Motor neuron (in vitro differentiated cells): ENCODE measurements at regions not wholly inside any gene's neighbourhood (a gene's known extent, or its start where the extent isn't known, plus 50 kb on each side); places are given as distances from the start of the nearest gene placed in this dataset.

Source experiments
- ATAC-seq, 8 experiments: fragments of 200-7000 bp; cut with Tn5 transposase; replicated peaks in 6 of 8; 2 replicates each; pipeline ENCODE4 v1.8.0; 2021; ENCODE audit warnings: mild to moderate bottlenecking in 8 of 8, moderate library complexity in 8 of 8
- H3K27ac ChIP-seq, 2 donors: fragments of 250-450 bp; sonication (Bioruptor Pico); 2 replicates each; pipeline ENCODE4 v1.9.0; 2021; ENCODE audit warnings: antibody characterized with exemption in 2 of 2, mild to moderate bottlenecking in 2 of 2, moderate library complexity in 1 of 2
- H3K4me1 ChIP-seq, 2 donors: fragments of 250-450 bp; sonication (Bioruptor Pico); replicated peaks in 1 of 2; 2 replicates each; pipeline ENCODE4 v1.6.1; 2021; ENCODE audit warnings: antibody characterized with exemption in 2 of 2, mild to moderate bottlenecking in 2 of 2, moderate library complexity in 1 of 2
- H3K4me3 ChIP-seq, 5 donors: fragments of 250-450 bp; sonication (Bioruptor Pico); 2 replicates each; pipeline ENCODE4 v1.9.0; 2021; ENCODE audit warnings: antibody characterized with exemption in 5 of 5, mild to moderate bottlenecking in 5 of 5, moderate library complexity in 4 of 5
- WGBS, 10 experiments: fragments of 450-650 bp; shearing (Covaris generic); methylation state at CpG; one replicate each; pipeline ENCODE4 v1.0.0; 2022; 5-methylcytosine and 5-hydroxymethylcytosine counted together
- in situ Hi-C, 9 experiments: fragments of 400-800 bp; cut with MboI; loops; one replicate each; pipeline ENCODE4 v1.15.0; 2021; ENCODE audit warnings: low sequenced_read_pairs in 9 of 9, low pct_unique_long_range_greater_than_20kb in 2 of 9; ENCODE audit not compliant: unreplicated experiment in 9 of 9

DNA sequence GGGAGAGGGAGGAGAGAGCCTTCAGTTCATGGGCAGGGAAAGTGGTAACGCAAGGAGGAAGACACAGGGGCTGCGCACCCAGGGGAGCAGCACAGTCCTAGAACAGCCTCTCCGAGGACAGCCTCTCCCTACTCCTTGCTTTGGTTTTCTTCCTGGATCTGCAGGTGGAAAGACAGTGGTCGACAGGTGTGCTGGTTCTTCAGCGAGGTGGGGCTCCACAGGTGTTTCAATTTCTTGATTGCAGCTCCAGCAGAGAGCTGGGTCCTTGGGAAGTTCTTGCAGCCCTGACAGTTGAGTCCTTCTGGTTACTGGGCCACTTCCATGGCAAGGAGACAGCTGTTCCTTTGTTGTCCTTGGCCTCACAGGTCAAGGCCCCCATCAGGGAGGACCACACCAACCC lies 220.7 kb upstream of the NR2F2 start:
- Histone ChIP-seq H3K4me1 (no peaks in the 10 kb centered on the region), H3K27ac (no peak overlapping the region), H3K4me3 (no peak overlapping the region)
- 30 to 100% (median 94%) methylated on average over 2 to 4 of the region's 5 CpGs; no CpG with 5 or more reads in 6 of the 10 experiments for WGBS, 10 experiments
- in situ Hi-C loops: no loop called here
- no peak for ATAC-seq

DNA sequence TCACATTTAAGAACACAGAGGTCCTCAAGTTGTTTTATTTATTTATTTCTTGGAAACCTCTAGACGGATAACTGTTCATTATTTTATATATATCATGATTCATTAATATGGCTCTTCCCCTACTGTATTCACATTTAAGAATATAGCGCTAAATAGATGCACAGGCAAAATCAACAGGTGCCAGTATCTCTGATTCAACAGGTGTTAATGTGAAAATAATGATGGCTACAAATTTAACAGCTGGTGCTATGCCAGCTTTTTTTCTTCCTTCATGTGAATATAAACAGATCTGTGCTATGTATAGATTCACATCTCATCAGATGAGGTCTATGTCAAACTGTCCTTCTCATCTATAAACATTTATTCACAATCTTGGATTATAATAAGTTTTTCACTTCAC lies 218.5 kb upstream of the NR2F2 start:
- in situ Hi-C loops: no loop called here
- Histone ChIP-seq H3K4me1 (no peaks in the 10 kb centered on the region), H3K27ac (no peak overlapping the region), H3K4me3 (no peak overlapping the region)
- ATAC-seq: no peak
- WGBS, 10 experiments: 50 to 100% (median 97%) methylated on average over 1 to 2 of the region's 2 CpGs; no CpG with 5 or more reads in 2 of the 10 experiments

DNA sequence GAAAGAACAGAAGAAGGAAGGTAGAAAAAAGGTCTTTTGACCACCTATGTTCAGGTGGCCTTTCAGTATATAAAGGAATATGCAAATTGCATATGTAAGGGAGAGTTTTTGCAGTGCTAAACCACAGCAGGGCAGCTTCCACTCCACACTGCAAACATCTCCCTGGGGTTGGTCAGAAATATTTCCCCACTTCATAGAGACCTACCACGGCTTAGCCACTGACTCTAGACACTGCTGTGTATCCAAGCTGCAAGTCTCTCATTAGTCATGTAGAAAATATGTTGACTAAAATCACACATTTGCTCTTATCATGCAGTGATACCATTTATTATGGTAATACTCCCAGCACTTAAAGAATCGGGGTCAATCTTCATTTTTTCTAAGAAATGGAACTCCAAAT lies 214.9 kb upstream of the NR2F2 start:
- whole genome bisulfite sequencing, 10 experiments: 33 to 100% (median 92%) methylated on average over 1 to 2 of the region's 2 CpGs; no CpG with 5 or more reads in 5 of the 10 experiments
- H3K27ac ChIP-seq: no peak overlapping the region
- peaks cover 0 to 2% of the 10 kb centered on the region in 2 donors for H3K4me1 ChIP-seq
- no peak for ATAC-seq
- H3K4me3 ChIP-seq: no peak overlapping the region
- in situ Hi-C loops: no loop called here

DNA sequence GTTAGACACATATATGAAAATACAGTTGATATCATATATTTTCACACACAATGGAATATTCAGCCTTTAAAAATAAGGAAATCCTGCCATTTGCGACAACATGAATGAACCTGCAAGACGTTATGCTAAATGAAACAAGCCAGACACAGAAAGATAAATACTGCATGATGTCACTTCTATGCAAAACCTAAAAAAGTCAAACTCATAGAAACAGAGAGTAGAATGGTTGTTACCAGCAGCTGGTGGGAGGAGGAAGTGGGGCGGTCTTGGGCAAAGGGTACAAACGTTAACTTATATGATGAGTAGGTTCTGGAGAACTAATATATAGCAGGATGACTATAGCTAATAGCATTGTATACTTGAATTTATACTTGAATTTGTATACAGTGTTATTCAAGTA lies 213.2 kb upstream of the NR2F2 start:
- 42 to 96% (median 78%) methylated on average over 2 to 4 of the region's 4 CpGs for WGBS, 10 experiments
- no peak for ATAC-seq
- no peak overlapping the region for H3K27ac ChIP-seq
- in situ Hi-C loops: no loop called here
- peaks cover 0 to 4% of the 10 kb centered on the region in 2 donors for H3K4me1 ChIP-seq
- no peak overlapping the region for H3K4me3 ChIP-seq

DNA sequence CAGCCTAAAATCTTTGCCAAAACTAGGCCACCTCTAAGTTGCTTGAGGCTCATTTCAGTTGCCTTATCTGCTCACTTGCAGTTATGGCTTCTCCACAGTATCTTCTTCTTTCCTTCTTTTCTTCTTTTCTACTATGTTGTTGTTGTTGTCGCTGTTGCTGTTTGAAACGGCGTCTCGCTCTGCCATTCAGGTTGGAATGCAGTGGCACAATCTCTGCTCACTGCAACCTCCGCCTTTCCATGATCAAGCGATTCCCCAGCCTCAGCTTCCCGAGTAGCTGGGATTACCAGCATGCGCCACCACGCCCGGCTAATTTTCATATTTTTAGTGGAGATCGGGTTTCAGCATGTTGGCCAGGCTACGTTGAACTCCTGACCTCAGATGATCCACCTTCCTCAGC lies 210.8 kb upstream of the NR2F2 start:
- Histone ChIP-seq H3K4me1 (peaks cover 0 to 4% of the 10 kb centered on the region in 2 donors), H3K4me3 (no peak overlapping the region), H3K27ac (no peak overlapping the region)
- peak in 2 of 8 experiments; percentile 76 to 90 for ATAC-seq
- in situ Hi-C loops: no loop called here
- WGBS, 10 experiments: 27 to 100% (median 73%) methylated on average over 1 to 10 of the region's 12 CpGs; no CpG with 5 or more reads in 2 of the 10 experiments

DNA sequence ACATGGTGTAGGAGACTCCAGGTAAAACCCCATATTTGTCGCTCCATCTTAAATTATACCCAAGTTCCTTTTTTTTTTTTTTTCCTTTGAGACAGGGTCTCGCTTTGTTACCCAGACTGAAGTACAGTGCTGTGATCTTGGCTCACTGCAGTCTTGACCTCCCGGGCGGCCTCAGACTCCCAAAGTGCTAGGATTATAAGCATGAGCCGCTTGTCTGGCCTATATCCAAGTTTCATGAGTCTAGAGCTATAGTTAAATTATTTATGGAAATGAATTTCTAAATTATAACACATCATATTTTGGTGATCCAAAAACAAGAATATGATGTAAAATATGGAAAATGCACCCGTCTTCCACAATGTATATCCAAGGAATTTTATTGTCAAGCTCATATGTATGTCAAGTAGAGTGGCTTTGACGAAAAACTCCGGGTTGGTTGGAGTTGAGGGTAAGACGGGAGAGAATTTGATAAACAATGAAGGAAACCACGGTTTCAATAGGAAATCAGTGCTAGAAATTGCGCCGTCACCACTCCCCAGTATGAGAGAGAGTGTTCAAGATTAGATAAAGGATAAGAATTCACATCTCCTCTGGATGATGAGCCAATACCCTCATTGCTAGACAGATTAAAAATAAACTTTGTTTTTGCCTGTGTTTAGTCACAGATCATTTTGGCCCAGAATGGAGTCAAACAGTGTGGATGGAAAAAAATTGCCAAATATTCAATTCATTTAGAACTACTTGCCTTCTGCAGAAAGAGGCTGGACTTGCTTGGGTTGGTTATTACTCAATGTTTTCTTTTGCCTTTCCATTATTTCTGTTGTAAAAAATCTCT lies 209.2 kb upstream of the NR2F2 start:
- ATAC-seq: no peak
- 48 to 100% (median 96%) methylated on average over 1 to 9 of the region's 12 CpGs for WGBS, 10 experiments
- peaks cover 0 to 4% of the 10 kb centered on the region in 2 donors for H3K4me1 ChIP-seq
- no peak overlapping the region for H3K27ac ChIP-seq
- no peak overlapping the region for H3K4me3 ChIP-seq
- in situ Hi-C loops: no loop called here

DNA sequence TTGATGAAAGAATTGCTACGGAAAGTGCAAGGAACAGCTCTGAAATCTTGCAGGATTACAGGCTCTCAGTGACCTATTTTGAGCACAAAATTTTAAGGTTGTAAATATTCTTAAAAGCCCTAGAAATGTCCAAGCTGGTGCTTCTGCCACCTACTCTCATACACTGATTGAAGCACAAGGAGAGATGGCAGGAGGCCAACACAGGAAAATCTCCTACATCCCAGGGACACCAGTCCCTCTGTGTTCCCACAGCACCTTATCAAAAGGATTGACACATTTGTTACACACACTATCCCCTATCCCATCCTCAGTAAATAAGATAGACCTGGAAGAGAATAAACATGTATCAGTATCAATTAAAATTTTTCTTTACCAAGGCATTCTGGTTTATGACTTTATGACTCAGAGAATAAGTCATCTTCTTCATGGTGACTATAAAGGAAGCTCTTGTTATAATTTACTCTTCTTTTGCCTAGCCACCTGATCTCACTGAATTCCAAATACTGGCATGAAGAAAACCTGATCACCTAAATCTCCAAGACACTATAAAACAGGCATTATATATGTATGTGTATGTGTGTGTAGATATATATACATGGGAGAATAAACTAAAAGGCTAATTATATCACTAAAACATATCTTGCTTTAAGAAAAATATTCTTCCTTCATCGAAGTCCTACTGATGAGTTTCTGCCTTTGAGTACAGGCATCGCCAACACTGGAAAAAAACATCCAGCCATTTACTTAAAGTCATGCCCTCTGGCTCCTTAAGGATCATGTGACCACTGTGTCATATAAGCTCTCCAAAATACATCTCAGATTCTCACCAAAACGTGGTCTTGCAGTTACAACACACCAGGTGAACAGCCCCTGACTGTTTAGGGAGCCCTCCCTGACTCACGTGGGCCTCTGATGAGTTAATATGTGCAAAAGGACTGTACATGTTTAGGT lies 208.1 kb upstream of the NR2F2 start:
- Histone ChIP-seq H3K27ac (no peak overlapping the region), H3K4me1 (peaks cover 0 to 4% of the 10 kb centered on the region in 2 donors), H3K4me3 (no peak overlapping the region)
- no peak for ATAC-seq
- in situ Hi-C loops: no loop called here
- 38 to 100% (median 80%) methylated on average over 1 to 5 of the region's 5 CpGs for WGBS, 10 experiments

DNA sequence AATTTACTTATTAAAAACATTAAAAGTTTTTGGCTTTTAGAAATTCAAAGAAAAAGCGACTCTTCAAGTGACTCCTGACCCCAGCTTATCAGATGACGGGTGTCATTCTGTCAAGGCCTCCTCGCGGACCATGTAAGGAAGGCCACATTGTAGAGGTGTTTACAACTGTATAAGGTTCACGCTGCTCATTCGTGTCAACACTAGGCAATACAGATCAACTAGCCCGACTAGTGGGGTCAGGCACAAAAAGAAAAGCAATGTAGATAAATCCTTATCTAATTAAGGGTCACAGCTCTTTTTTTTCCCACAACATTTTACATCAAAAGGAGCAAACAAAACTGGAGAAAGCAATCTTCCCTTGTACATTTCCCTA lies 207.5 kb upstream of the NR2F2 start:
- Histone ChIP-seq H3K4me3 (no peak overlapping the region), H3K27ac (no peak overlapping the region), H3K4me1 (peaks cover 0 to 4% of the 10 kb centered on the region in 2 donors)
- in situ Hi-C loops: no loop called here
- WGBS, 10 experiments: 0 to 100% (median 93%) methylated on average over 1 to 7 of the region's 7 CpGs
- no peak for ATAC-seq

DNA sequence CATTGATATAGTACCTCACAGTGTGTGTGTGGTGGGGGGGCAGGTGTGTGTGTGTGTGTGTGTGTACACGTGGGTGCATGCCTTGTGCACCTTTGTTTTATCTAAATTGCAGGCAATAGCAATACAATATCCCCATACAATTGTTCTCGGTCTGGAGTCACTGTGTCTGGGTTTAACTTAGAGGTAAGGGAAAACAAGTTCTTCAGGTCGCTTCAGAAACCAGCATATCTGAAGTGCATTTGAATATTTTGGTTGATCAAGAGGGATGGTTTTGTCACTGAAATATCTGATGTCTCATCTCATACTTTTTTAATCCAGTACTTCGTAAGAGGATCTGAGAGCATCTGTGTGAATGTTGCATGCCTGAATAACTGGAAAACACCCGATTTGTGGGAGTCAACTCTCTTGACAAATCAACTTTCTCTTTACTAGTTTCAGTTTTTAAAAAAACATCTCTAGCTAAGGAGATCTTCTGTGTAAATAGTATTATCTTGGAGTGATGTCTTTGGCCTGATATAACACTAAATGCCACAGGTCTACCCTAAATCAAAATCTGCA lies 206.8 kb upstream of the NR2F2 start:
- no peak overlapping the region for H3K27ac ChIP-seq
- in situ Hi-C loops: no loop called here
- ATAC-seq: peak in 2 of 8 experiments; percentile 15 to 21
- H3K4me3 ChIP-seq: no peak overlapping the region
- 0 to 100% (median 89%) methylated on average over 1 to 4 of the region's 5 CpGs; no CpG with 5 or more reads in 1 of the 10 experiments for WGBS, 10 experiments
- peaks cover 0 to 4% of the 10 kb centered on the region in 2 donors for H3K4me1 ChIP-seq

DNA sequence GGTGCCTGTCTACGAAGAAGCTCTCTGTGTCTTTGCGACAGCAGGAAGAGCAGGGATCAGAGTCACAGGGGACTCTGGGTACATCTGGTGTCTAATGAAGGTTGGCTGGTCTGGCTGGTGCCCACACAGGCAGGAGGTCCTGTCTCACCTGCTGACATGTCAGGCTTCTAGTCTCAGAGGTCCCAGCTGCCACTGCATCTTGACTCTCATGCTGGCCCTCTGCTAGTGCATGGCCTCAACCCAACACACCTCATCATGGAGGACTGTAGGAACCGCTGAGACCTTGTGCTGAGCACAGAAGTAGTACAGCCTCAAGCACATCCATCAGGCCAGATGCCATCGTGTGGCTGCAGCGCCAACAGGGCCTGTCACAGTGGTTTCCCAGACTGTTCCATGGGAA lies 206.1 kb upstream of the NR2F2 start:
- WGBS, 10 experiments: 80 to 100% (median 100%) methylated on average over 1 to 4 of the region's 5 CpGs; no CpG with 5 or more reads in 2 of the 10 experiments
- Histone ChIP-seq H3K4me1 (peaks cover 0 to 9% of the 10 kb centered on the region in 2 donors), H3K27ac (no peak overlapping the region), H3K4me3 (no peak overlapping the region)
- no peak for ATAC-seq
- in situ Hi-C loops: no loop called here

DNA sequence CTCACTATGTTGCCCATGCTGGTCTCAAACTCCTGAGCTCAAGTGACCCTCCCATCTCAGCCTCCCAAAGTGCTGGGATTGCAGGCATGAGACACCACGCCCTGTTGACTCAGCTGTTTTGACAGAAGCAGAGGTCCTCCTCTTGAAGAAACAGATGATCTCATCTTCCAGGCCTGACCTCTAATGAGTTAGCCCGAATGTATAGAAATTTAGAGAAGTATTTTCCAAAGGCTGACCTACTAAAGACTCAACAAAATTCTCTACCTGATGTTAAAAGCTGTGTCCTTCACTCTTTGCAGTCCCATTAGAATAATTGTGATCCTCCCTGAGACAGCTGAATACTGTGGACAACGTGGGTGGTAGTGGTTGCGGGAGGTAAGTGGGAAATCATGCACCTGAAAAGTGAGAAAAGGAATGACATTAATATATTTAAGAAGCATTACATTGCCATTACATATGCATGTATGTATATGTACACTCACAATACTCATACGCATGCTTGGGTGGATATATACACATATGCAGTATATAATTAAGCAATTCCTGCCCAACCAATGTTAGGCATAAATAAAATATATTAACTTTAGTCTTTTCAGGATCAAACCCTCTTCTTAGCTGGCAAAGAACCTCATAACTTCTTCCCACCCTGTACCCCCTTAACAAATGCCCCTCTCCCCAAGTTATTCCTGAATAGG lies 204.6 kb upstream of the NR2F2 start:
- in situ Hi-C loops: no loop called here
- Histone ChIP-seq H3K4me3 (no peak overlapping the region), H3K27ac (no peak overlapping the region), H3K4me1 (peaks cover 0 to 7% of the 10 kb centered on the region in 2 donors)
- WGBS, 10 experiments: 0 to 92% (median 11%) methylated on average over 1 to 5 of the region's 5 CpGs; no CpG with 5 or more reads in 3 of the 10 experiments
- ATAC-seq: peak in 3 of 8 experiments; percentile 86 to 94 (median 93)

DNA sequence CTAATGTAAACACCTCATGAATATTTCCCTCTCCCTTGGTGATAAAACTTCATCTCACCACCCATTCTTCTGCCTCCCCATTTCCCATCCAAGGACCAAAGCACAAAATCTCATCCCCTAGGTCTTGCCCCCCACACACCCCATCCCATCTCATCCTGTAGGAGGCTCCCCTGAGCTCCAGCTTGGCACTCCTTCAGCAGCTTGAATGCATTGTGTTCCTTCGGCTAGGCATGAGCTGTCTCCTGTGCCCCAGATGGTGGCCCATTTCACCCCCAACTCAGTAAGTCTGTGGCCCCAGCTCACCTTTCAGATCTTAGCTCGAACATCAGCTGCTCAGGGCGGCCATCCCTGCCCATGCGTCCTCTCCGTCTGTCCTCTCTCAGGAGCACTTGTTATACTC lies 203.6 kb upstream of the NR2F2 start:
- in situ Hi-C loops: no loop called here
- Histone ChIP-seq H3K4me1 (peaks cover 0 to 7% of the 10 kb centered on the region in 2 donors), H3K4me3 (no peak overlapping the region), H3K27ac (no peak overlapping the region)
- no peak for ATAC-seq
- 63 to 100% (median 100%) methylated on average over 1 to 4 of the region's 5 CpGs; no CpG with 5 or more reads in 6 of the 10 experiments for WGBS, 10 experiments
